ENCODE measurements at regions not wholly inside any gene's neighbourhood (a gene's known extent, or its start where the extent isn't known, plus 50 kb on each side); places are given as distances from the start of the nearest gene placed in this dataset.

- Histone ChIP-seq H3K27me3 (replicated peaks; ENCODE audit: control insufficient read depth, insufficient read depth, low read length) (no peaks in the 10 kb centered on the region), H3K36me3 (ENCODE audit: control insufficient read depth, insufficient read depth, low read length) (no peaks in the 10 kb centered on the region), H3K4me3 (replicated peaks; ENCODE audit: low read depth, low read length) (no peak overlapping the region)
- no peak for DNase-seq (ENCODE audit: extremely low read depth, insufficient read length)
- TF ChIP-seq, protein P1, sequence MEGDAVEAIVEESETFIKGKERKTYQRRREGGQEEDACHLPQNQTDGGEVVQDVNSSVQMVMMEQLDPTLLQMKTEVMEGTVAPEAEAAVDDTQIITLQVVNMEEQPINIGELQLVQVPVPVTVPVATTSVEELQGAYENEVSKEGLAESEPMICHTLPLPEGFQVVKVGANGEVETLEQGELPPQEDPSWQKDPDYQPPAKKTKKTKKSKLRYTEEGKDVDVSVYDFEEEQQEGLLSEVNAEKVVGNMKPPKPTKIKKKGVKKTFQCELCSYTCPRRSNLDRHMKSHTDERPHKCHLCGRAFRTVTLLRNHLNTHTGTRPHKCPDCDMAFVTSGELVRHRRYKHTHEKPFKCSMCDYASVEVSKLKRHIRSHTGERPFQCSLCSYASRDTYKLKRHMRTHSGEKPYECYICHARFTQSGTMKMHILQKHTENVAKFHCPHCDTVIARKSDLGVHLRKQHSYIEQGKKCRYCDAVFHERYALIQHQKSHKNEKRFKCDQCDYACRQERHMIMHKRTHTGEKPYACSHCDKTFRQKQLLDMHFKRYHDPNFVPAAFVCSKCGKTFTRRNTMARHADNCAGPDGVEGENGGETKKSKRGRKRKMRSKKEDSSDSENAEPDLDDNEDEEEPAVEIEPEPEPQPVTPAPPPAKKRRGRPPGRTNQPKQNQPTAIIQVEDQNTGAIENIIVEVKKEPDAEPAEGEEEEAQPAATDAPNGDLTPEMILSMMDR (IDR thresholded peaks at IDR 0.05; ENCODE audit: insufficient read depth, low read length, poor library complexity, severe bottlenecking) = no peak
Measured at GRCh38 chr2:56714400-56714799, 530.6 kb downstream of the CCDC85A start.

DNA sequence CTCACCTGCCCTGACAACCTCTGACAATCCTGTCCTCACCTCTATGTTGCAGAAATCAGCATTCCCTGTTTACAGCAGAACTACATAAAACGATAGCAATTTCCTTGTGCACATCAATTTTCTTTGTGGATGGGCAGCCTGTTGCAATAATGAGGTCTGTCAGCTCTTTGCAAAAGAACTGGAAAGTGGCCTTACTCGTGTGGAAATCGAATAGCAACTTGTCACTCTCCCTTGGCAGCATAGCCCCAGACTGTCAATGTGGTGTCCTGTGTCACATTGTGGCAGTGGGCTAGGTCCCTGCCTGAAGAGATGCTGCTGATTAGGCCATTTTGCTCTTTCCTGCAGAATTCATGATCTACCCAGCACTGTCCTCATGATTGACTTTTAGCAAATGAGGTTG is 531.9 kb downstream of the CCDC85A start:
- no peak for DNase-seq (ENCODE audit: extremely low read depth, insufficient read length)
- no peaks in the 10 kb centered on the region for H3K36me3 ChIP-seq (ENCODE audit: control insufficient read depth, insufficient read depth, low read length)
- no peak overlapping the region for H3K4me3 ChIP-seq (replicated peaks; ENCODE audit: low read depth, low read length)
- TF ChIP-seq, protein P1 (IDR thresholded peaks at IDR 0.05; ENCODE audit: insufficient read depth, low read length, poor library complexity, severe bottlenecking) = no peak
- H3K27me3 ChIP-seq (replicated peaks; ENCODE audit: control insufficient read depth, insufficient read depth, low read length) = no peaks in the 10 kb centered on the region

- TF ChIP-seq, protein P1 (IDR thresholded peaks at IDR 0.05; ENCODE audit: insufficient read depth, low read length, poor library complexity, severe bottlenecking) = no peak
Measured at GRCh38 chr2:56718413-56718812, 534.6 kb downstream of the CCDC85A start.

GRCh38 chr2:56729212-56729611 is 545.4 kb downstream of the CCDC85A start:
- Histone ChIP-seq H3K36me3 (ENCODE audit: control insufficient read depth, insufficient read depth, low read length) (no peaks in the 10 kb centered on the region), H3K27me3 (replicated peaks; ENCODE audit: control insufficient read depth, insufficient read depth, low read length) (no peaks in the 10 kb centered on the region), H3K4me3 (replicated peaks; ENCODE audit: low read depth, low read length) (no peak overlapping the region)
- no peak for DNase-seq (ENCODE audit: extremely low read depth, insufficient read length)
- TF ChIP-seq, protein P1 (IDR thresholded peaks at IDR 0.05; ENCODE audit: insufficient read depth, low read length, poor library complexity, severe bottlenecking) = no peak

More at GRCh38 chr2:56718413-56718812, 534.6 kb downstream of the CCDC85A start:
- no peak for DNase-seq (ENCODE audit: extremely low read depth, insufficient read length)
- Histone ChIP-seq H3K4me3 (replicated peaks; ENCODE audit: low read depth, low read length) (no peak overlapping the region), H3K27me3 (replicated peaks; ENCODE audit: control insufficient read depth, insufficient read depth, low read length) (no peaks in the 10 kb centered on the region), H3K36me3 (ENCODE audit: control insufficient read depth, insufficient read depth, low read length) (no peaks in the 10 kb centered on the region)

- Histone ChIP-seq H3K36me3 (ENCODE audit: control insufficient read depth, insufficient read depth, low read length) (no peaks in the 10 kb centered on the region), H3K4me3 (replicated peaks; ENCODE audit: low read depth, low read length) (no peak overlapping the region), H3K27me3 (replicated peaks; ENCODE audit: control insufficient read depth, insufficient read depth, low read length) (no peaks in the 10 kb centered on the region)
- no peak for DNase-seq (ENCODE audit: extremely low read depth, insufficient read length)
- TF ChIP-seq, protein P1 (IDR thresholded peaks at IDR 0.05; ENCODE audit: insufficient read depth, low read length, poor library complexity, severe bottlenecking) = no peak
Measured at GRCh38 chr2:56732946-56733345, 549.2 kb downstream of the CCDC85A start.

GRCh38 chr2:56739413-56739812 is 555.6 kb downstream of the CCDC85A start:
- DNase-seq (ENCODE audit: extremely low read depth, insufficient read length) = no peak
- Histone ChIP-seq H3K36me3 (ENCODE audit: control insufficient read depth, insufficient read depth, low read length) (no peaks in the 10 kb centered on the region), H3K4me3 (replicated peaks; ENCODE audit: low read depth, low read length) (no peak overlapping the region), H3K27me3 (replicated peaks; ENCODE audit: control insufficient read depth, insufficient read depth, low read length) (no peaks in the 10 kb centered on the region)
- TF ChIP-seq, protein P1 (IDR thresholded peaks at IDR 0.05; ENCODE audit: insufficient read depth, low read length, poor library complexity, severe bottlenecking) = no peak
